Kidney tubule cell (primary cell): ENCODE measurements at regions not wholly inside any gene's neighbourhood (a gene's known extent, or its start where the extent isn't known, plus 50 kb on each side); places are given as distances from the start of the nearest gene placed in this dataset.
"Not testable (repeated sequence)": the region's sequence is repeated elsewhere in the genome, so short reads cannot be mapped to it uniquely, and the experiment has no call there.

ENCODE experiments used
- DNase-seq: peaks from one replicate; pipeline ENCODE4 v3.0.0-alpha.2; 2018; ENCODE audit warnings: low spot score

GRCh38 chr12:38384816-38385378, 68.3 kb downstream of the ALG10B start:
- peak; percentile 24 for DNase-seq

GRCh38 chr12:38385486-38385885, 68.9 kb downstream of the ALG10B start:
- no peak for DNase-seq

GRCh38 chr12:38386205-38386985, 69.8 kb downstream of the ALG10B start:
- DNase-seq = no peak

GRCh38 chr12:38389614-38390013, 73.0 kb downstream of the ALG10B start:
- no peak for DNase-seq

GRCh38 chr12:38391007-38391406, 74.4 kb downstream of the ALG10B start:
- no peak for DNase-seq

GRCh38 chr12:38392554-38393144, 76.1 kb downstream of the ALG10B start:
- DNase-seq = peak; percentile 42

GRCh38 chr12:38399711-38400206, 83.2 kb downstream of the ALG10B start:
- no peak for DNase-seq

- no peak for DNase-seq
These were observed 86.2 kb downstream of the ALG10B start for GRCh38 chr12:38402811-38403210.

GRCh38 chr12:38409511-38409910, 92.9 kb downstream of the ALG10B start:
- DNase-seq = no peak

- no peak for DNase-seq
These were observed 94.9 kb downstream of the ALG10B start for GRCh38 chr12:38411426-38411825.

- no peak for DNase-seq
These were observed 95.4 kb downstream of the ALG10B start for GRCh38 chr12:38411946-38412345.

- DNase-seq = peak; percentile 85
These were observed 100.5 kb downstream of the ALG10B start for GRCh38 chr12:38417101-38417500.

- DNase-seq = peak; percentile 4
These were observed 107.9 kb downstream of the ALG10B start for GRCh38 chr12:38424436-38424835.

- DNase-seq = no peak
These were observed 110.9 kb downstream of the ALG10B start for GRCh38 chr12:38427442-38427841.

GRCh38 chr12:38431921-38432320, 115.3 kb downstream of the ALG10B start:
- DNase-seq = no peak

- DNase-seq = not testable (repeated sequence)
These were observed 125.3 kb downstream of the ALG10B start for GRCh38 chr12:38441871-38442281.

- no peak for DNase-seq
These were observed 128.5 kb downstream of the ALG10B start for GRCh38 chr12:38445040-38445439.

GRCh38 chr12:38448991-38449390, 132.4 kb downstream of the ALG10B start:
- no peak for DNase-seq

- no peak for DNase-seq
These were observed 140.1 kb downstream of the ALG10B start for GRCh38 chr12:38456537-38457120.

- DNase-seq = no peak
These were observed 148.4 kb downstream of the ALG10B start for GRCh38 chr12:38465020-38465419.

GRCh38 chr12:38469715-38470114, 153.1 kb downstream of the ALG10B start:
- no peak for DNase-seq

GRCh38 chr12:38477340-38478090, 160.9 kb downstream of the ALG10B start:
- no peak for DNase-seq
